Inflammatory macrophage treated with lipopolysaccharide for 1 hour (primary cell): ENCODE measurements at regions not wholly inside any gene's neighbourhood (a gene's known extent, or its start where the extent isn't known, plus 50 kb on each side); places are given as distances from the start of the nearest gene placed in this dataset.

Experiments
- DNase-seq, 2 donors: peaks; one replicate each; pipeline ENCODE4 v3.0.0-alpha.2; 2020 to 2022

DNA sequence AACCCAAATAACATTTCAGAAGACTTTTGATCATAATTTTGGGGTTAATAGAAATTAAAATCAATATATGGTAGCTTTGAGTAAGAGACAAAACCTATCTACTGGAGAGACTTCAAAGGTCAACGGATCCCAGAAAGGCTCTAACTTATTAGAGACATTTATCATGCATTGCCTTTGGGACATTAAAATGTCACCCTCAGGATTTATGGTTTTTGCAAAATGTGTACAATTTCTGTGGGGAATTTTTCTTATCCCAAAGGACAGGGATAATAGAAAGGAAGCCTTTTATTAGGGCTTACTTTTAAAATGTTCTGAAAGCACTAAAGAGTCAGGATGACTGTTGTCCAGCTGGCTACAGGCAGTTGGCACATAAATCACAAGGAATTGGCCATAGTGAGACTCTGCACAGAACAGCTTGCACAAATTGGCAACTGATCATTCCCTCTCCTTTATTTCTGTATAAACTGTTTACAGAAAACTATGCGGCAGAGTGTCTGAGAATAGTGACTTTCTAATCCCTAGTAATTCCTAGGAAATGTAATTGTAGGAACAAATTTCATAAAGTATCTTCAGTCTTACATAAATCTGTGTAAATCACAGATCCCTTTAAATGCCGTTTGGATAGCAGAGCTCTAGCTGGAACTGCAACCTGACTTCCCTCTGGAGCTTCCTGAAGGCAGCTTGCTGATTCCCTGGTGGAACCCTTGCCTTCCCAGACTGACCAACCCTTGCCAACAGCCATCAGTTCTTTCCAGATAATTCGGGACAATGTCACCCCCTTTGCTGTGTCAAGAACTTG is 201.1 kb upstream of the PREP start:
- no peak for DNase-seq

DNA sequence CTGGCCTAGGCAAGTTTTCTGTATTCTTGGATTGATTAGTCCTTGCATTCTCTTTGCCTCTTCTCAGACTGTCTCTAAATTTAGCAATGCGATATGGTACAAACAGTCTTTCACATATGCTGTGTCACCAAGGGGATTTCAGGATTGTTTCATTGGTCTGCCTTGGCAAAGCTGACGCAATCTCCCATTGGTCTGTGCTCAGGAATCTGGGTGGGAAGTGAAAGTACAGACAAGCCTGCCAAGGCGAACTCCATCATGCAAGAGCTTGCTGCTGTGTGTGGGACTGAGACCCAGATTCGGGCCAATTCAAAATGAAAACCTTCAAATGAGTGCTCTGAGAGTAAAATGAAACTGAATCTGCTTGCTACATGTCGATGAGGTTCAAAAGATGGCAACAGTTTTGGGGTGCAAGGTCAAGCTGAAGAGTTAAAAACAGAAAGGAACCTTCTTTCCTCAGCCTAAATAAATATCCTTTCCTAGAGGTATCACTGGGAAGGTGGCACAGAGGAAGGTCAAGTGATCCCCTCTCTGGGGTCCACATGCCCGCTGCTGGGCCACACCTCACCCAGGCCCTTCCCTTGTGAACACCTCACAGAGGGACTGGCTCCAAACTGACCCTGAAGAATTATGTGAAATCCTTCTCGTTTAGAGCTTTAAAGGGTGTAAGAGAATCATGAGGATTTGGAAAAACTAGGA is 198.8 kb upstream of the PREP start:
- DNase-seq: peak; percentile 94 to 99

- DNase-seq: no peak
Observed at GRCh38 chr6:105600336-105601260, 197.7 kb upstream of the PREP start.

- DNase-seq: no peak
Observed at GRCh38 chr6:105598264-105598663, 195.4 kb upstream of the PREP start.

GRCh38 chr6:105596284-105596755 is 193.4 kb upstream of the PREP start:
- no peak for DNase-seq

DNA sequence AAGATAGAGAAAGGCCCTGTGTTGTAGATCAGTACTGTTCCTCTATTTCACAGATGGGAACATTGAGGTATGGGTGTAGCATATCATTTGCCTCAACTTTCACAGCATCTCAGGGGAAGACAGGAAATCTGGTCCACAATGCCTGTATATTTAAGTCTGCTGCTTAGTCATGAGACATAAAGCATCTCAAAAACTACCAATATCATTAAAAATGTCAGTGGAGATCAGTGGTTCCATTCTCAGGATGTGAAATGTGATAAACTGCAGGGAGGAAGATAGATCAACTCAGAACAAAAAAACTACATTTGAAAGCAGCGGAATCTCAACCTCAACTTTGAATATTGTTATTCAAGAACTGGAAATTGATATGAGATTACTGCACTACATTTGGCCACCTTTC is 192.9 kb upstream of the PREP start:
- no peak for DNase-seq

DNA sequence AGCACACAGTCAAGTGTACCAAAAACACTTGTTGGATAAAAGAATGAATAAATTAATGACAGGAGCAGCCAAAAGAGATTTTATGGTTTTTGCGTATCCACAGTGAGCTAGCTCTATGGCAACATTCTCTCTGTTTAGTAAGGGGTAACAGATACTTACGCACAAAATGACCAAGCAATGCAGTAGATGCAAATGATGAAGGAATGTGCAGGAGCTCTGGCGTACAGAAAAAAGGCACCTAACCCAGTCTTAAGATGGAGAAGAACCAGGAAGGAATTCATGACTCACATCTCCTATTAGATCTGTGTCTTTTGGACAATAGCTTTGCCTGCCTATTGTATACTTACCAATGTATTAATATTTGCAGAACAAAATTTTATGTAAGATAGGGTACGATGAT is 191.9 kb upstream of the PREP start:
- no peak for DNase-seq

DNA sequence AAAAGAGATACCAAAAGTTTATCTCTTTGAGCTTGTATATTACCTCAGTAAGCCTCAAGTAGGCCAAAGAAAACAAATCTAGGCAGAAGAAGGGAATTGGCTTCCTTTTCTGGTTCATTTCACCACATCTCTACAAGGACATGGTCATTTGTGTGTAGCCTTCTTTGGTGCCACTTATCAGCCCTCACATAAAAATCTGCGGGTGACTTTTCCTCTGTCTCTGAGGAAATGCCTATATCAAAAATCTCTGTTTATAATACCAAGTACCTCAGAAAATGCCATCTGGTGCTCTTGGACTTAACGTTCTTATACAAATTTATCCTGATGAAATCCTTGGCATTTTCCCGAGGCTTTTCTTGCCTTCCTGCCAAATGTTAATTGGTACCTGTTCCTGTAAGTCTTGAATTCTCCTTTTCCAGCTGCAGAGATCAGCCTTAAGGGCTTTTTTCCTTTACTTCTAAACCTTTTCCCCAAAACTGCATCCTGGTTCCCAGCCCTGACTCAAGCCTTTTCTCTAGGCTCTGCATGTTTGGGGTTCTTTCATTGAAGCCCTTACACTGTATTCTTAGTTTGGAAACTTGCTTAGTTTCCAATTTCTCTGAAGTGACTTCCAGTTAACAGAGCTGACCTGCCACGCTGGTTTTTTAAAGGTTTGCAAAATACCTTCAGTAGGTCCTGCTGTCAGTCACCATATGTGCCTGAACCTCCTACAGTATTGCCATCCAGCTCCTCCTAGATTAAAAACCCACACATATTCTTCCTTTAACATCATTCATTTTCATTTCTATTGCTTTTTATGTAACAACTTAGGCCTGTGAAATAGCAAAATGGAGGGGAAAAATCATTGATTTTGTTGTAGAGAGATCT is 191.2 kb upstream of the PREP start:
- DNase-seq: no peak

DNA sequence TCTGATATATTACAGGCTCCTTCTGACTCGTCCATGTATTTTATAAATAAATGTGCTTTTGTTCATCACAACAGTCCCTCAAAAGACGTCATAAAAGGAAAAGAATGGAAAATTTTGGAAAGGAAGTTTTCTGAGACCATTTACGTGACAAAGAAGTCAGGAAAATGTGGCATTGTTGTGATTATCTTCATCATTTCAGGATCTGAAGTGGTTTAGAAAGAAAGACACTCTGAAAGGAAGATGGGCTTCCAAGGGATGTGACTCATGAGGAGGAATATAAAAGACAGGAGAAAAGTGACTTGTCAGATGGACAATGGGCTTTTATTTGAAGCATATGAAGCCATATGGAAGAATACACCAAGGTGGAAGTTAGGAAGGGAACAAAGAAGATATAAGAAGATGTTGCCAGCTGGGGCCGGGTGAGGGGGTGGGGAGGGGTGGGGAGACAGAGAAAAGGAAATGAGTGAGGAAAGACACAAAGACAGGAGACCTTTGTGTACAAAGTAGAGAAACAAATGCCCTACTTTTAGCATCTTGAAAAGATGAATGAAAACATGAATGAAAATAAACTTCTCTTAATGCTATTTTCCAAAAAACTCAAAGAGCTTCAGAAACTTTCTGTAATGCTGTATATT is 190.3 kb upstream of the PREP start:
- no peak for DNase-seq

DNA sequence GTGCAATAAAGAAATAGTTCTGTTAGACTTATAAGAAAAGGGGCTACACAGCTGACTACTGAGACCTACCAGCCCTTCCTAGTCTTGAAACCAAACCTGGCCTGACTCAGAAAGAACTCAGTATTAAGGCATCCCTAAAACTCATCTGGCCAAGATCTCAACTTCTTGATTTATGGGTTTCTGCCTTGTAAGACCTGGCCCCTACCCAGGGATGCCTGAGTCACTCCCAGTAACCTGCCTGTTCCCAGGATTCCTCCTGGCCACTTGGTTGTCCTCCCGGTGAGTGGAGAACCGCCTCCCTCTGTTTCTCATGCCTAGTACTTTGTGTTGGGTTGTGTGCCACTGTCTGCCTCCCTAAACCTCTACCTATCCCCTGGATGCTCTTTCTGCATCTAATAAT is 189.4 kb upstream of the PREP start:
- no peak for DNase-seq

DNA sequence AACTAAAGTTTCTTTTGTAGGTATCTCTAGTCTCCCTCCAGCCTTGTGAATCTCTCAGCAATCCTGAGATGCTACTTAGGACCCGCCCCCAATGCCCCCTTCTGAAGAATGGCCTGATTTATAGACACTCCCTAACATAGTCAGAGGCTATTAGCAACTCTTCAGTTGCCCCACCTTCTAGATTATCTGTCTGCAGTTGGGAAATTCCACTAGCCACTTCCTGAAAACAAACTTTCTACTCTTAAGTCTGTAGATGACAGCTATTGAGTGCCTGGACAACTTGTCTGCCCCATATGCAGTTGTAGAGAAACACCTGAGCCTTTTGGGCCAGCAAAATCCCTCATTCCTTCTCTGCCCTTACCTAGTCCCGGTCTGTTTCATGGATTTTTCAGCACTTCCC is 188.2 kb upstream of the PREP start:
- peak; percentile 83 to 86 for DNase-seq

DNA sequence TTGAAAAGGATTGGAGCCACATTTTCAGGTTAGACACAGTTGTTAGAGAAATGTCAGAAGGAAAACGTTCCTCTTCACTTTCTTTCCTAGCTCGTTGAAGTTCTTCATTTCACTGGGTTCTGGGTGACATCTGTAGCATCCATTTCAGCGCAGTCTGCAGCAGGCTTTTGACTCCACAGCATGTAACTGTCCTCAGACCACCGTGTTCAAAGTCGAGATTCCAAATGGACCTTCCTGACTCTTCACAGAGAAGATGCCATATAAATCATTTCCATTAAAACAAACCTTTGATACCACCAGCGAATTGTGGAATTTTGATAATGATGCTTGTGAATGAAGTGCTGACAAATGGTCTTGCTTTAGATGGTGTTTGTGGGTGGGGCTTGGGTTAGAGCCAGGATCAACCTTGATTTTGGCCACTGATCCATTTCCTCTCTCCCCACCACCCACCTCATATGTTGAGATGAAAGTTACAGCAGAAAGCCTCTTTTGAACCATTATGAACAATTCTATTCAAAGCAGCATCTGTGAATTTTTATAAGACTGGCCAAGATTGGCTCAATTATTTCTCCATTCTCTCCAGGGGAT is 185.3 kb upstream of the PREP start:
- no peak for DNase-seq

- no peak for DNase-seq
Observed at GRCh38 chr6:105587349-105588122, 184.7 kb upstream of the PREP start.

DNA sequence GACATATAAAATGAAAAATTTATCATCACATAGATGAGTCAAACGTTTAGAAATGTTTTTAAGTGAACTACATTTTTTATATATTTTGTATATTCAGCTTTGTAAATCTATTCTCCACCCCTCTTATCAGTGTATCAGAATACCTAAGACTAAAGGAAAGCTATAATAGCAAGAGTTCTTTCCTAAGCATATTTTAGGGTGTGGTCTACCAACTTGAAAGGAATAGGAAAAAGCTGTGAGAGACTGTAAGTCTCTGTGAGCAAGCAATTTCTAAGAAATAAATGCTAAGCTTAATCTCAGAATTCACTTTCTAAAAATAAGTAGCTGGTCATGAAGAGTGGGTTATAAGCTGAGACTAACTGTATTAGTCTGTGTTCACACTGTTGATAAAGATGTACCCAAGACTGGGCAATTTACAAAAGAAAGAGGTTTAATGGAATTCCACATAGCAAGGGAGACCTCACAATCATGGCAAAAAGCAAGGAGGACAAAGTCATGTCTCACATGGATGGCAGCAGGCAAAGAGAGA is 175.4 kb upstream of the PREP start:
- DNase-seq: no peak

DNA sequence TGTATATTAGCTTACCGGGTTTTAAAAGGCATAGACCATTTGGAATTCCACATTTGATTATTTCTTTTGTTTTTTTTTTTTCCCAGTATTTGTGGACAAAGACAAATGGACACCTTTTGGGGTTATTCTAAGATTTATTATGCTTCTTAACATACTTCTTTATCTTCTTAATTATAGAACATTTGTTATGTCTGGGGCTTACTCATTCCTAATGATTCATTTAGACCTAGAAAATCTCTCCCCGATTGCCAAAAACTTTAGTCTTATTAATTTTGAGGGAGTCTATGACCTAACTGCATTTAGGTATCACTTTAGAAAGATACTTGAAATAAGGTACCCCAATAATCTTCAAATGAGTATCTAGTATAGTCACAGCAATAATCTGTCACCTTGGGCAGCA is 170.7 kb upstream of the PREP start:
- no peak for DNase-seq

GRCh38 chr6:105573138-105573537 is 170.3 kb upstream of the PREP start:
- DNase-seq: no peak

- DNase-seq: no peak
Observed at GRCh38 chr6:105570416-105570815, 167.5 kb upstream of the PREP start.

GRCh38 chr6:105569706-105570105 is 166.8 kb upstream of the PREP start:
- no peak for DNase-seq

- DNase-seq: no peak
Observed at GRCh38 chr6:105568751-105569150, 165.9 kb upstream of the PREP start.

DNA sequence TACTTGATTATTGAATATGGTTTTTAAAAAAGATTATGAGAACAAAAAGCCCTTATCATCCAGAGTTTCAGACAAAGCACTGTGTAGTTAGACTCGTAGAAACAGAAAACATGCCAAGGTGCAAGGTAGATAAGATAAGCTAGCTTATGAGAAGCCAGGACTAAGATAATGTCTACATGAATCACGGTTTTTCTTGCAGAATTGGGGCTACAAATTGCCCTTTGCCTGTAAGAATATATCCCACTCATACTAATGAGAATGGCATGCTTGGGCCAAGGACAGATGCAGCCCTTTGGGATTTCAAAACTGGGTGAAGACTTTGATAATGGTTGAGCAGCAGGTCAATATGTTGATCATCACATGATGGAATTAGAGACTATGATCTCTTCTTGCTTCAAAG is 165.3 kb upstream of the PREP start:
- no peak for DNase-seq
